HEK293 (cell line): ENCODE measurements at regions not wholly inside any gene's neighbourhood (a gene's known extent, or its start where the extent isn't known, plus 50 kb on each side); places are given as distances from the start of the nearest gene placed in this dataset.

Experiments
- CTCF ChIA-PET: fragments of 350-600 bp; formaldehyde crosslinking; extraction: SDS; loops from one replicate; lab custom pipeline; 2021; ENCODE audit warnings: antibody characterized with exemption; lab: Yijun Ruan, JAX
- POLR2A ChIA-PET: fragments of 300-600 bp; formaldehyde crosslinking; extraction: SDS; loops from one replicate; lab custom pipeline; 2020; ENCODE audit warnings: antibody characterized with exemption, inconsistent platforms; lab: Yijun Ruan, JAX
- H3K27ac ChIP-seq: fragments of 200-500 bp; sonication (Bioruptor generic); 2 replicates; pipeline ENCODE4 v1.5.1; 2014; ENCODE audit warnings: low read depth, low read length, control low read depth, inconsistent platforms; ENCODE audit errors: extremely low read depth
- H3K36me3 ChIP-seq, 2 experiments: fragments of 200-500 bp in 1 of 2; sonication (Bioruptor generic) in 1 of 2; 1 replicate in 1 of 2; 2 replicates in 1 of 2; pipeline ENCODE4 v1.5.1; 2014 to 2017; ENCODE audit warnings: inconsistent platforms in 2 of 2, low read length in 2 of 2; ENCODE audit not compliant: control insufficient read depth in 2 of 2, insufficient read depth in 1 of 2
- H3K4me1 ChIP-seq: fragments of 200-500 bp; sonication (Bioruptor generic); 2 replicates; pipeline ENCODE4 v1.5.1; 2014; ENCODE audit warnings: mild to moderate bottlenecking, low read length, inconsistent platforms; ENCODE audit not compliant: control insufficient read depth, insufficient read depth
- H3K4me3 ChIP-seq: 2 replicates; pipeline ENCODE4 v1.5.1; 2011; ENCODE audit warnings: low read depth, mild to moderate bottlenecking, control low read depth, low read length, moderate library complexity
- H3K9me3 ChIP-seq: fragments of 200-500 bp; sonication (Bioruptor generic); 2 replicates; pipeline ENCODE4 v1.5.1; 2014; ENCODE audit warnings: low read depth, low read length, inconsistent platforms; ENCODE audit not compliant: control insufficient read depth, insufficient read depth
- BCL11A ChIP-seq: fragments of 450-650 bp; formaldehyde crosslinking; IDR thresholded peaks from 2 replicates; pipeline ENCODE4 v1.5.1; 2016; ENCODE audit warnings: low read depth, missing biosample characterization, missing genetic modification characterization
- EGR2 ChIP-seq: fragments of 450-650 bp; formaldehyde crosslinking; IDR thresholded peaks from 2 replicates; pipeline ENCODE4 v1.5.1; 2016; ENCODE audit warnings: low read depth, missing biosample characterization, missing genetic modification characterization
- OSR2 ChIP-seq: fragments of 450-650 bp; formaldehyde crosslinking; IDR thresholded peaks from 2 replicates; pipeline ENCODE4 v1.5.1; 2016; ENCODE audit warnings: missing biosample characterization, missing genetic modification characterization
- OVOL3 ChIP-seq: fragments of 450-650 bp; formaldehyde crosslinking; IDR thresholded peaks from 2 replicates; pipeline ENCODE4 v1.5.1; 2016; ENCODE audit warnings: missing biosample characterization, missing genetic modification characterization
- PRDM1 ChIP-seq: fragments of 450-650 bp; formaldehyde crosslinking; IDR thresholded peaks from 2 replicates; pipeline ENCODE4; 2016; ENCODE audit warnings: missing biosample characterization, missing genetic modification characterization
- ZNF133 ChIP-seq: fragments of 450-650 bp; formaldehyde crosslinking; IDR thresholded peaks from 2 replicates; pipeline ENCODE4 v1.5.1; 2016; ENCODE audit warnings: missing biosample characterization, missing genetic modification characterization
- ZNF280C ChIP-seq: fragments of 450-650 bp; formaldehyde crosslinking; IDR thresholded peaks from 2 replicates; pipeline ENCODE4 v1.5.1; 2016; ENCODE audit warnings: missing biosample characterization, missing genetic modification characterization
- ZNF341 ChIP-seq: fragments of 450-650 bp; formaldehyde crosslinking; IDR thresholded peaks from 2 replicates; pipeline ENCODE4; 2016; ENCODE audit warnings: low read depth, missing biosample characterization, missing genetic modification characterization
- ZNF362 ChIP-seq: fragments of 450-650 bp; formaldehyde crosslinking; IDR thresholded peaks from 2 replicates; pipeline ENCODE4 v1.5.1; 2016; ENCODE audit warnings: missing biosample characterization, missing genetic modification characterization
- ZNF561 ChIP-seq: fragments of 450-650 bp; IDR thresholded peaks from 2 replicates; pipeline ENCODE4 v1.5.1; 2018; ENCODE audit warnings: missing biosample characterization, missing genetic modification characterization, borderline replicate concordance
- ZNF623 ChIP-seq: fragments of 450-650 bp; formaldehyde crosslinking; IDR thresholded peaks from 2 replicates; pipeline ENCODE4 v1.5.1; 2016; ENCODE audit warnings: missing biosample characterization, missing genetic modification characterization
- ZNF747 ChIP-seq: fragments of 450-650 bp; formaldehyde crosslinking; IDR thresholded peaks from 2 replicates; pipeline ENCODE4 v1.5.1; 2016; ENCODE audit warnings: missing biosample characterization, missing genetic modification characterization
- TF ChIP-seq, protein P1 (sequence below): fragments of 450-650 bp; IDR thresholded peaks from 2 replicates; pipeline ENCODE4 v1.5.1; 2018; ENCODE audit warnings: missing biosample characterization, mild to moderate bottlenecking, missing genetic modification characterization
- TF ChIP-seq, protein P2 (sequence below): fragments of 450-650 bp; formaldehyde crosslinking; IDR thresholded peaks from 2 replicates; pipeline ENCODE4 v1.5.1; 2017; ENCODE audit warnings: missing biosample characterization, missing genetic modification characterization
- TF ChIP-seq, protein P3 (sequence below): fragments of 450-650 bp; formaldehyde crosslinking; IDR thresholded peaks from 2 replicates; pipeline ENCODE4 v1.5.1; 2016; ENCODE audit warnings: missing biosample characterization, missing genetic modification characterization, low read depth

- no peaks in the 10 kb centered on the region for H3K36me3 ChIP-seq
- TF ChIP-seq, protein P1, sequence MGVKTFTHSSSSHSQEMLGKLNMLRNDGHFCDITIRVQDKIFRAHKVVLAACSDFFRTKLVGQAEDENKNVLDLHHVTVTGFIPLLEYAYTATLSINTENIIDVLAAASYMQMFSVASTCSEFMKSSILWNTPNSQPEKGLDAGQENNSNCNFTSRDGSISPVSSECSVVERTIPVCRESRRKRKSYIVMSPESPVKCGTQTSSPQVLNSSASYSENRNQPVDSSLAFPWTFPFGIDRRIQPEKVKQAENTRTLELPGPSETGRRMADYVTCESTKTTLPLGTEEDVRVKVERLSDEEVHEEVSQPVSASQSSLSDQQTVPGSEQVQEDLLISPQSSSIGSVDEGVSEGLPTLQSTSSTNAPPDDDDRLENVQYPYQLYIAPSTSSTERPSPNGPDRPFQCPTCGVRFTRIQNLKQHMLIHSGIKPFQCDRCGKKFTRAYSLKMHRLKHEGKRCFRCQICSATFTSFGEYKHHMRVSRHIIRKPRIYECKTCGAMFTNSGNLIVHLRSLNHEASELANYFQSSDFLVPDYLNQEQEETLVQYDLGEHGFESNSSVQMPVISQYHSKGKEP = no peak
- TF ChIP-seq ZNF133 (no peak), PRDM1 (no peak), ZNF747 (tag by site-specific recombination) (no peak), ZNF623 (tag by site-specific recombination) (no peak), ZNF561 (no peak), BCL11A (tag by site-specific recombination) (no peak)
- H3K9me3 ChIP-seq = no peaks in the 10 kb centered on the region
- CTCF ChIA-PET = interaction anchor here (1.7 kb wide), 1 partner anchor 119 kb away, joined by 4 read pairs; no protein-coding TSS in a partner anchor
- H3K27ac ChIP-seq = no peak overlapping the region
- H3K4me1 ChIP-seq = peaks cover 5% of the 10 kb centered on the region; the same call in 1 of the 2 replicates
- no peak overlapping the region for H3K4me3 ChIP-seq
- POLR2A ChIA-PET = no interaction called here
Measured at GRCh38 chr15:70219966-70220365, 122.2 kb upstream of the TLE3 start.

DNA sequence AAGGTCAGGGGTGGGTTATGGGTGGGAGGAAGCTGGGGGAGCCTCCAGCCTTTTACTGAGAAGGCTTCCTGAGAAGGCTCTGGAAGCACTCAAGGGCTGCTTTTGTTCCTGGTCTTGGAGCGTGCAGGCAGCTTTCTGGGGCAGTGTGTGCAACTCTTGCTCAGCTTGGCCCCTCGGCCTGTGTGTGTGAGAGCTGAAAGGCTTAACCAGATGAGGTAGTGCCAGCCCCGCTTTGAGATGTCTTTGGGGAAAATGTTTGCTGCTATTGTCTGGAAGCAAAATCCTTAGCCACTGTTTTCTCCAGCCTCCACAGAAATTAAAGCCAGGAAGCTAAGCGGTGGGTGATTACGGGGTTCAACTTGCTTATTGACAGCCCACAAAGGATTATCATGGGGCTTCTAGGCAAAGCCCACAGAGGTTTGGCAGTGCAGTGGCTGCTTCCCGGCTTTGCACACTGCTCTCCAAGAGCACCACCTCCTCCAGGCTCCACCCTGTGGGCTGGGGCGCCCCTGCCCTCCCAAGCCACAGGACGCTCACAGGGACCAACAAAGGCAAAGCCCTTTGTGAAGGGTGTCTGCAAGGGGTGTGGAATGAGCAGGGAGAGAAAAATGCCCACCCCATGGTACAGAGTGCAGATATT, 121.7 kb upstream of the TLE3 start:
- CTCF ChIA-PET = interaction anchor here (0.7 to 1.7 kb wide), 2 partner anchors 18 to 119 kb away, joined by 3 to 4 read pairs; no protein-coding TSS in a partner anchor
- TF ChIP-seq ZNF280C (tag by site-specific recombination) = no peak
- TF ChIP-seq ZNF362 = no peak
- no peak for TF ChIP-seq ZNF341
- TF ChIP-seq EGR2 (tag by site-specific recombination) = no peak
- TF ChIP-seq, protein P2, sequence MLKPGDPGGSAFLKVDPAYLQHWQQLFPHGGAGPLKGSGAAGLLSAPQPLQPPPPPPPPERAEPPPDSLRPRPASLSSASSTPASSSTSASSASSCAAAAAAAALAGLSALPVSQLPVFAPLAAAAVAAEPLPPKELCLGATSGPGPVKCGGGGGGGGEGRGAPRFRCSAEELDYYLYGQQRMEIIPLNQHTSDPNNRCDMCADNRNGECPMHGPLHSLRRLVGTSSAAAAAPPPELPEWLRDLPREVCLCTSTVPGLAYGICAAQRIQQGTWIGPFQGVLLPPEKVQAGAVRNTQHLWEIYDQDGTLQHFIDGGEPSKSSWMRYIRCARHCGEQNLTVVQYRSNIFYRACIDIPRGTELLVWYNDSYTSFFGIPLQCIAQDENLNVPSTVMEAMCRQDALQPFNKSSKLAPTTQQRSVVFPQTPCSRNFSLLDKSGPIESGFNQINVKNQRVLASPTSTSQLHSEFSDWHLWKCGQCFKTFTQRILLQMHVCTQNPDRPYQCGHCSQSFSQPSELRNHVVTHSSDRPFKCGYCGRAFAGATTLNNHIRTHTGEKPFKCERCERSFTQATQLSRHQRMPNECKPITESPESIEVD (tag by site-specific recombination) = no peak
- no peak for TF ChIP-seq OVOL3
- TF ChIP-seq, protein P3, sequence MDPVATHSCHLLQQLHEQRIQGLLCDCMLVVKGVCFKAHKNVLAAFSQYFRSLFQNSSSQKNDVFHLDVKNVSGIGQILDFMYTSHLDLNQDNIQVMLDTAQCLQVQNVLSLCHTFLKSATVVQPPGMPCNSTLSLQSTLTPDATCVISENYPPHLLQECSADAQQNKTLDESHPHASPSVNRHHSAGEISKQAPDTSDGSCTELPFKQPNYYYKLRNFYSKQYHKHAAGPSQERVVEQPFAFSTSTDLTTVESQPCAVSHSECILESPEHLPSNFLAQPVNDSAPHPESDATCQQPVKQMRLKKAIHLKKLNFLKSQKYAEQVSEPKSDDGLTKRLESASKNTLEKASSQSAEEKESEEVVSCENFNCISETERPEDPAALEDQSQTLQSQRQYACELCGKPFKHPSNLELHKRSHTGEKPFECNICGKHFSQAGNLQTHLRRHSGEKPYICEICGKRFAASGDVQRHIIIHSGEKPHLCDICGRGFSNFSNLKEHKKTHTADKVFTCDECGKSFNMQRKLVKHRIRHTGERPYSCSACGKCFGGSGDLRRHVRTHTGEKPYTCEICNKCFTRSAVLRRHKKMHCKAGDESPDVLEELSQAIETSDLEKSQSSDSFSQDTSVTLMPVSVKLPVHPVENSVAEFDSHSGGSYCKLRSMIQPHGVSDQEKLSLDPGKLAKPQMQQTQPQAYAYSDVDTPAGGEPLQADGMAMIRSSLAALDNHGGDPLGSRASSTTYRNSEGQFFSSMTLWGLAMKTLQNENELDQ (tag by site-specific recombination) = no peak
- TF ChIP-seq OSR2 (tag by site-specific recombination) = no peak
- no peak overlapping the region for H3K4me3 ChIP-seq
- no peak overlapping the region for H3K27ac ChIP-seq
- no peaks in the 10 kb centered on the region for H3K9me3 ChIP-seq
- peaks cover 5% of the 10 kb centered on the region; the same call in 1 of the 2 replicates for H3K4me1 ChIP-seq
- H3K36me3 ChIP-seq = no peaks in the 10 kb centered on the region
- POLR2A ChIA-PET = no interaction called here
